NCI-H2196 treated with DMSO at 0.1 percent for 48 hours (cell line): ENCODE measurements at regions not wholly inside any gene's neighbourhood (a gene's known extent, or its start where the extent isn't known, plus 50 kb on each side); places are given as distances from the start of the nearest gene placed in this dataset.

Experiments used
- DNase-seq: peaks from one replicate; lab custom pipeline; 2025; ENCODE audit not compliant: unreplicated experiment; lab: John Stamatoyannopoulos, UW

- no peak for DNase-seq
These were observed 100.1 kb upstream of the COL21A1 start for GRCh38 chr6:56347526-56347925.

DNA sequence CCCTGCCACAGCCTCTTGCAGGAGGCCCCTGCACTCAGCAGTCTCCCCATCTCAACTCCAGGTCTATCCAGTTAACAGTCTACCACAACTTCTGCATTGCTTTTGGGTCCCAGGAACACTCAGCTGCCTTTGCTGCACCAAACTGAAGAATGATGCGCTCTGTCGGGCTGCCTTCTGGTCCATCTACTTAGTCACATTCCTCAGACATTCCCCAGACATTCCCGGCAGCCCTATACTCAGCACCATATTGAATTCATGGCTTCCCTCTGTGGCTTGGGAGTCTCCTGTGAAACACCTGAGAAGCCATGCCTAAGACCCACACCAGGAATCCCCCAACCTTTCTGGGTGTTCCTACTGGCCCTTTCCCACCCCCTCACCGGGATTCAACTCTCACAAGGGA is 99.6 kb upstream of the COL21A1 start:
- no peak for DNase-seq

- no peak for DNase-seq
These were observed 98.1 kb upstream of the COL21A1 start for GRCh38 chr6:56345376-56345995.

DNA sequence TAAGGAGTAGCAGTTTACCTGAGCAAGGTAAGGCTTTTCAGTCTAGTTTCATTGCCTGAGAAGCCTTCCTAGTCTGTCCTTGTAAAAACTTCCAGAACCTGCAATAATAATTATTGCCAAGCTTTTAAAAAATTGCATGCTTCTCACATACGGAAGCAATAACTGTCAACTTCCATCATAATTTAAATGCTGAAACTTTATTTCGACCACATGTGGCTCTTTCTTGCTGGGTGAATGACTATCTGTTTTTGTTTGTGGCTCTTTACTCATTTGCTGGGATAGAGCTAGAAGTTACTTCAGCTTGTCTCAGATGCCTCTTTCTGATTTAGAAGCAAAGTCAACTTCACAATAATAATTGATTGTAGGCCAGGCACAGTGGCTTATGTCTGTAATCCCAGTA is 95.9 kb upstream of the COL21A1 start:
- no peak for DNase-seq

- no peak for DNase-seq
These were observed 92.1 kb upstream of the COL21A1 start for GRCh38 chr6:56339524-56339923.

DNA sequence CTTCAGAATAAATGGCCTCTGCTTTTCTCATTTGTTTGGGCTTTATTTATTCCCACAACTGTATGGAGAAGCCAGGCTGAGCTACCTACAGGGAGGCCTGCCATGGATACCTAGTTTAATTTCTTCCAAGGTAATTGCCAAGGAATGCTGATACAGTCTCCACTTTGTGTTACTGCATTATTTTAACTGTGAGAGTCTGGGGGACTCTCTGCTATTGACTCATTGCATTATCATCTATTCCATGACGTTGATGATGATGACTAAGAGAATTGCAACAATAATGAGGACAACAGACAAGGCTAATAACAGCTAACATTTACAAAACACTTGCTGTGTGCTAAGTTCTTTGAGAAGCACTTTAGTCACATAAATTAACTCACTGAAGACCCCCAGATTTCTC is 88.3 kb upstream of the COL21A1 start:
- DNase-seq: no peak

GRCh38 chr6:56334937-56335336 is 87.6 kb upstream of the COL21A1 start:
- DNase-seq: no peak

DNA sequence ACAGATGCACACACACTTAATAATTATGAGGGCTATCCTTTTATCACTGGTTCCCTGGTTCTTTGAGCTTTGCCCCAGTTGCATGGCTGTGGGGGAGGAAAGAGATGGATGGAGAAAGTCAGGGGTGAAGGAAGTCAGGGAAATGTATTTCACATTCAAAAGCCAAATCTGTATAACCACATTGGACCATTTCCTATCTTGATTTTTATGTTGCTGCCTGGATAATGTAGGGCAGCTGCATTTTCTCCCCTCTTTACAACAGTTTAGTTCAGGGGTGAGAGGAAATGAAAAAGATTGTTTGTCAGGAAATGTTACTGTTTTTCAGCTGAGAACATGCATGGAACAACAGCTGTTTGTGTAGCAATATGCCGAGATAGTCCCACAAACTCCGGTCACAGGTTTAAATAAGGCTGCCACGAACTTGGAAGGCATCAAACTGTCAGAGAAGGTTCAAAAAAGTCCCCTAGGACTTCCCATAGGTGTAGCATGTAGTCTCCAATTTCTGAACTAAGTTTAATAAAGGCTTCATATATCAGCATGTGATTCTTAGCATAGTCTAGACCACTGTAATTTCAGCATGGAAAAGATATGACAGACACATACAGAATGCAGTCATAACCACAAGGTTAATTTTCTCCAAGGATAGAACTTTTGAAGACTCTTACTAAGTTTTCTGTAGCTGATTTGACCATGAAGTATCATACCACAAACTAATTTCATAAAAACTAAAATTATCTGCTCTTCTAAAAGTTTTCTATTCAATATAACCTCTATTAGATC is 82.1 kb upstream of the COL21A1 start:
- DNase-seq: no peak

GRCh38 chr6:56328728-56329090 is 81.3 kb upstream of the COL21A1 start:
- no peak for DNase-seq

DNA sequence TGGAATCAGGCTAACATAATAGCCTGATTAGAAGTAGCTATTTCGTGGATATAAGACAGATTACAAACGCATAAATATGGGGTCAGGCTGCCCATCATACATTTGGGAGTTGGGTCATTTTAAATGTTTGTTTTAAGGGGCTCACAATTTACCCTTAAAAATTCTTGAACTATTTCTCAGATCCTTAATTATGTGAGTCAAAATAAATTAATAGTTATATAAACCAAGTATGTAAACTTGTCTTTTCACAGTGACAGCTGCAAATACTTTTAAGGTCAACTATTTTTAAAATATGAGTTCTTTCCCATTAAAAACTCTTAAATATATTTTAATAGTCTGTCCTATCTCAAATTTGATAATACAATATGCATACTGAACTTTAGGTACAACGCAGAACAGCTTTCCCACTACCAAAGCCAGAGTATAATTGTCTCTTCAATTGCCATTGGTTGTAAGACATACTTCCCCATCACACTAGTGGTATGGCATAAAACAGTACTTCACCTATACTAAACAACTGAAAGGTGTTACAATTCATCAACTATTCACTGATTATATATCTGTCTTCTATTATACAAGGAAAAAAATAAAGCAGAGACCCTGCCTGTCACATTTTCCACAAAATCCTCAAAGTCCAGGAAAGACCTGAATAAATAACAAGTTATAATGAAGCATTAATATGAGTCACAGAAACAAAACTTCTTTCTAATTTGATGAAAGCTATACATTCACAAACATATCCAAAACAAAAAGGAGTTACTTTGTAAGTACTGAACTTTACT is 80.8 kb upstream of the COL21A1 start:
- no peak for DNase-seq

DNA sequence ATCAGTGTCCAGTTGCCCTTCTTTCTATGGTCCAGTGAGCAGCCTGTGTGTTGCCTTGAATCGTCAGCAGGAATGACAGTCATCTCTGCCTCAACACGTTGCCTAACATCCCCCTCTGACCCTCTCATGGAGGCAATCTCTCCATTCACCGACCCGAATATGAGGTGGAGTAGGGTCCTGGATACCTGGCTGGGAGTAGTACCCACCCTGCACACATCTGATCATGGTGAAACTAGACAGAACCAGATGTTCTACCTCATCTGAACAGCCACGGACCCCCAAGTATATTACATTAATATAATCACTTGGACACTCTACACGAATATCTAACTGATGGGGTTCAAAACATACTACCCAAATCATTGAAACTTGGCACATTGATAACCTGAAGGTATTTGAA is 77.0 kb upstream of the COL21A1 start:
- DNase-seq: no peak

DNA sequence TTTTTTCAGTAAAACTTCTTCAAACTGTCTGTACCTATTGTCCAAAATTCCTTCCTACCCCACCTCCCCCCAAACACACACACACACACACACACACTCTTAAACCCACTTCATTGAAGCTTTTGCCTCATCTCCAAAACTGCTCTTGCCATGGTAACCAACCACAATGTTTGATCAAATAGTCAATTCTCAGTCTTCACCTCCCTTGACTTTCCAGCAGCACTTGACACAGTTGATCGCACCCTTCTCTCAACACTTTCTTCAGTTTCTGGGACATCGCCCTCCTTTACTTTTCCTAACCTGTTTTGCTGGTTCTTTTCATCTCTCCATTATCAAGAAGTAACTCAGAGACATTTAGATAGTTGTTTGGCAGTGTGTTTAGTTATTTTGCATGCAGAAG is 71.5 kb upstream of the COL21A1 start:
- DNase-seq: no peak

GRCh38 chr6:56314683-56315523 is 67.5 kb upstream of the COL21A1 start:
- no peak for DNase-seq

- DNase-seq: no peak
These were observed 64.4 kb upstream of the COL21A1 start for GRCh38 chr6:56311533-56312448.

DNA sequence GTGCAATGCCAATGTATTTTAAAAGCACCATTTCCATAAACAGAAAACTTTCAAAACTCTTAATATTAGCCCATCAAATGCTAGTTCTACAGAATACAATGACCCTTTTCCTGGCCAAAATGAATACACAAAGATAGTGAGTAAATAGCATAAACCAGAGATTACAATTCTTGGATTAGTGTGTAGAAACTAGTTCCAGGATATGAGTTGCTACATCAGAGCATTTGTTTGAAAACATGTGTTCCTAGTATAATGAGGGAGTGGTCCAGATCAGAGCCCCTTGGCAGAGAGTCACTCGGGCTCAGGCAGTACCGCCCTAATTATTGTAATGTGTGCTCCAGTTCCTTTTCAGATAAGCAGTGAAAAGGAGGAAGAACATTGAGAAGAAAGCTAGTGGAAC is 63.7 kb upstream of the COL21A1 start:
- DNase-seq: no peak

DNA sequence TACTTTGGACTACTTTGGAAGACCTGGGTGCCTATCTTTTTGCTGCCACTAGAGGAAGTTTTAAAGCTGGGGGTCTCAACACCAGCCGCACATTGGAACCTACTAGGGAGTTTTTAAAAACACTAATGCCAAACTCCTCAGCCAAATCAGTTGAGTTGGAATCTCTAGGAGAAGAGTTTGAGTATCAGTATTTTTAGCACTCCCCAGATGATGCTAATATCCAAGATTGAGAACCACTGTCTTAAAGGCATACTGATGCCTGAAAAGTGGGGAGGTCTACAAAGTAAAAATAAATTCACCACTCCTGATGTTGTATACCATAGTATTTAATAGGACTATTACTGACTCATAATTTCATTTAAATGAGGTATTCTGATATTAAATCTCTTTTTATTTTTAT is 62.9 kb upstream of the COL21A1 start:
- no peak for DNase-seq

- no peak for DNase-seq
These were observed 52.5 kb upstream of the COL21A1 start for GRCh38 chr6:56299916-56300315.

DNA sequence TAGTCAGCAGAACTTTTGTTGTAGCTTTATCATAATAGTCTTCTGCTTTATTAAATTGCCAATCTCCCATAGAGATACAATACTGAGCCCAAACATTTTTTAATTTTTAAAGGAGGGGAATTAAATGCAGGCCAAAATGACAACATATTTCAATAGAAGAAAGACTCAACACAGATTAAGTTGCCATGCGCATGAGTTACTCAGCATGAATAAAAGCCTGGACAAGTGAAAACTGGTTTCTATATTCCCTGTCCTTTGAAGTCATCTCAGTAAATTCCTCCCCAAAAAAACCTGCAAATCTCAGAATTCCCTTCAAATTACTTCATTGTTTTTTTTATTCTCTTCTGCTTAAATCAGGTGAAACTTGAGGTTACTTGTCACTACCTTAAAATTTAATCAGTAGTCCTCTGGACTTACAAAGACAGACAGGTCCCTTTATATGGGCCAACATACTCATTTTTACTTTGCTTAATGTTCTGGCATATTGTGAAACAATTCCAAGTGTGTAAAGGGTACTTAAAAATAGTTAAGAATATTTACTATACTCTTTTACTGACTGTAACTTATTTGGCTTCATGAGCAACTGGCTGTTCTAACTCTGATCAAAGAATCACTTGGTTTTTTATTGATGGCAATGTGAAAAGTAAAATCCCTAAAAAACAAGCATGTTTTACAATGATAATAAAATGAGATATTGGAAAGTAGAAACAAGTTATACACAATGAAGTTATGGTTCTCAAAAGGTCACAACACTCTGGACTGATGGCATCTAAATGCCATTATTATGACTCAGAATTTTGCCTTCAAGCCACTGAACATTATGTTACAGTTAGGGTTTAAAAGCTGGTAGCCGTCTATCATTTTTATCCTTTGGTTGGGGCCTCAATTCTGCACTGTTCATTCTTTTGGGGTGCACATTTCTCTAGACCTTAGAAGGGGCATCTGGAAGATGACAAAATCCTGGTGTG is 49.9 kb upstream of the COL21A1 start:
- DNase-seq: no peak
